Spleen (tissue), 7 donors: ENCODE measurements at regions not wholly inside any gene's neighbourhood (a gene's known extent, or its start where the extent isn't known, plus 50 kb on each side); places are given as distances from the start of the nearest gene placed in this dataset.

Experiments used
- POLR2A ChIP-seq, 3 donors: fragments of 450-650 bp; IDR thresholded peaks; one replicate each; pipeline ENCODE4 v1.5.1; 2017; ENCODE audit warnings: antibody characterized with exemption in 3 of 3, mild to moderate bottlenecking in 1 of 3
- POLR2AphosphoS5 ChIP-seq, 3 donors: sonication (generic); formaldehyde crosslinking; IDR thresholded peaks; one replicate each; pipeline ENCODE4 v1.5.1; 2017; ENCODE audit warnings: antibody characterized with exemption in 3 of 3
- TF ChIP-seq, protein P1 (sequence below), 11 experiments: fragments of 200-600 bp in 7 of 11; fragments of 450-650 bp in 4 of 11; sonication (generic) in 4 of 11; IDR thresholded peaks in 8 of 11; conservative IDR thresholded peaks in 3 of 11; 1 replicate in 7 of 11; 2 replicates in 4 of 11; pipeline versions ENCODE4 v1.4.0 to v1.8.0; 2016 to 2021; ENCODE audit warnings: antibody characterized with exemption in 11 of 11, inconsistent platforms in 4 of 11, mild to moderate bottlenecking in 1 of 11
- donor health status: DM: no; HTN: no; CAD: no; lungs with moderate emphysema.
- donor health status: DM: no; HTN: no; CAD: no.
- donor health status: DM: no; HTN: no; CAD: no.

DNA sequence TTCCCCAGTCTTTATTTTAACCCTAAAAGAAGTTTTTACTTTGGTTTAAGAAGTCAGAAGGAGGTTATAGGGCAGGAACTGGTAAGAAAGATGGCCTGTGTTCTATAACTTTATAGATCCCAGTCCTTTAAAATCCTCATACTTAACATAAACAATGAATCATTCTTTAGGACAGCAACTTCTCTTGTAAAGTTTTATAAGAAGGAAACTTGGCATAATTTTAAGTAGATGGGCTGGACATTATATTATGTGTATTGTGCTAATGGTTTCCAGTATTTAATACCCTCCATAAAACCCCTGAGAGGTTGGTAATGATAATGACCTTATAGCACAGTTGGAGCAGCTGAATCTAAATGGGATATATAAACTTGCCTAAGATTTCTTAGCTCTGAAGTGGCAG is 247.2 kb downstream of the FAM170A start:
- TF ChIP-seq POLR2A (IDR thresholded peaks at IDR 0.05): no peak
- TF ChIP-seq, protein P1, sequence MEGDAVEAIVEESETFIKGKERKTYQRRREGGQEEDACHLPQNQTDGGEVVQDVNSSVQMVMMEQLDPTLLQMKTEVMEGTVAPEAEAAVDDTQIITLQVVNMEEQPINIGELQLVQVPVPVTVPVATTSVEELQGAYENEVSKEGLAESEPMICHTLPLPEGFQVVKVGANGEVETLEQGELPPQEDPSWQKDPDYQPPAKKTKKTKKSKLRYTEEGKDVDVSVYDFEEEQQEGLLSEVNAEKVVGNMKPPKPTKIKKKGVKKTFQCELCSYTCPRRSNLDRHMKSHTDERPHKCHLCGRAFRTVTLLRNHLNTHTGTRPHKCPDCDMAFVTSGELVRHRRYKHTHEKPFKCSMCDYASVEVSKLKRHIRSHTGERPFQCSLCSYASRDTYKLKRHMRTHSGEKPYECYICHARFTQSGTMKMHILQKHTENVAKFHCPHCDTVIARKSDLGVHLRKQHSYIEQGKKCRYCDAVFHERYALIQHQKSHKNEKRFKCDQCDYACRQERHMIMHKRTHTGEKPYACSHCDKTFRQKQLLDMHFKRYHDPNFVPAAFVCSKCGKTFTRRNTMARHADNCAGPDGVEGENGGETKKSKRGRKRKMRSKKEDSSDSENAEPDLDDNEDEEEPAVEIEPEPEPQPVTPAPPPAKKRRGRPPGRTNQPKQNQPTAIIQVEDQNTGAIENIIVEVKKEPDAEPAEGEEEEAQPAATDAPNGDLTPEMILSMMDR (IDR thresholded peaks at IDR 0.05 in 8 of 11, conservative IDR thresholded peaks at IDR 0.05 in 3 of 11): no peak
- no peak for TF ChIP-seq POLR2AphosphoS5 (IDR thresholded peaks at IDR 0.05)
